Right renal cortex interstitium (tissue), 3 donors: ENCODE measurements at regions not wholly inside any gene's neighbourhood (a gene's known extent, or its start where the extent isn't known, plus 50 kb on each side); places are given as distances from the start of the nearest gene placed in this dataset.
"Not testable (repeated sequence)": the region's sequence is repeated elsewhere in the genome, so short reads cannot be mapped to it uniquely, and the experiment has no call there.

Experiments used
- DNase-seq, 3 donors: peaks; one replicate each; pipeline ENCODE4 v3.0.0-alpha.2; 2013; ENCODE audit warnings: low read depth in 3 of 3, low spot score in 2 of 3

- no peak for DNase-seq
Observed at GRCh38 chr10:63077800-63078199, 55.3 kb upstream of the NRBF2 start.

GRCh38 chr10:63072951-63073350 is 60.2 kb upstream of the NRBF2 start:
- DNase-seq = peak in 1 of 3 donors; percentile 12

- DNase-seq = no peak
Observed at GRCh38 chr10:63071145-63071544, 62.0 kb upstream of the NRBF2 start.

- no peak for DNase-seq
Observed at GRCh38 chr10:63069318-63069717, 63.8 kb upstream of the NRBF2 start.

- no peak for DNase-seq
Observed at GRCh38 chr10:63068246-63068645, 64.9 kb upstream of the NRBF2 start.

GRCh38 chr10:63066606-63067005 is 66.5 kb upstream of the NRBF2 start:
- no peak for DNase-seq

GRCh38 chr10:63064706-63065105 is 68.4 kb upstream of the NRBF2 start:
- DNase-seq = no peak

- DNase-seq = no peak
Observed at GRCh38 chr10:63058236-63058635, 74.9 kb upstream of the NRBF2 start.

GRCh38 chr10:63057509-63057908 is 75.6 kb upstream of the NRBF2 start:
- no peak for DNase-seq

- DNase-seq = no peak
Observed at GRCh38 chr10:63055705-63056104, 77.4 kb upstream of the NRBF2 start.

- no peak for DNase-seq
Observed at GRCh38 chr10:63054889-63055611, 78.1 kb upstream of the NRBF2 start.

GRCh38 chr10:63052083-63052482 is 81.0 kb upstream of the NRBF2 start:
- DNase-seq = no peak

GRCh38 chr10:63042256-63042655 is 90.9 kb upstream of the NRBF2 start:
- no peak for DNase-seq

- DNase-seq = not testable (repeated sequence)
Observed at GRCh38 chr10:63033616-63034185, 99.4 kb upstream of the NRBF2 start.

- DNase-seq = no peak
Observed at GRCh38 chr10:63030536-63030935, 102.6 kb upstream of the NRBF2 start.

- no peak for DNase-seq
Observed at GRCh38 chr10:63027531-63027930, 105.6 kb upstream of the NRBF2 start.

GRCh38 chr10:63021225-63021624 is 111.9 kb upstream of the NRBF2 start:
- no peak for DNase-seq

- DNase-seq = no peak
Observed at GRCh38 chr10:63013755-63014154, 119.4 kb upstream of the NRBF2 start.

- DNase-seq = no peak
Observed at GRCh38 chr10:63012623-63013022, 120.5 kb upstream of the NRBF2 start.

- DNase-seq = no peak
Observed at GRCh38 chr10:63010203-63010602, 122.9 kb upstream of the NRBF2 start.

GRCh38 chr10:63008491-63008890 is 124.6 kb upstream of the NRBF2 start:
- DNase-seq = no peak

GRCh38 chr10:63007112-63007511 is 126.0 kb upstream of the NRBF2 start:
- no peak for DNase-seq

- DNase-seq = no peak
Observed at GRCh38 chr10:63005246-63005645, 127.9 kb upstream of the NRBF2 start.
